Cardiac fibroblast (primary cell): ENCODE measurements at regions not wholly inside any gene's neighbourhood (a gene's known extent, or its start where the extent isn't known, plus 50 kb on each side); places are given as distances from the start of the nearest gene placed in this dataset.

ENCODE experiments used
- DNase-seq, 2 donors: peaks; one replicate each; pipeline versions ENCODE4 v3.0.0 to v3.0.0-alpha.2; 2010; ENCODE audit warnings: low read depth in 2 of 2
- H3K4me3 ChIP-seq, 2 donors: replicated peaks in 1 of 2; 1 replicate in 1 of 2; 2 replicates in 1 of 2; pipeline ENCODE4 v1.5.1; 2011; ENCODE audit warnings: low read depth in 2 of 2, low read length in 2 of 2, mild to moderate bottlenecking in 2 of 2, moderate library complexity in 1 of 2
- TF ChIP-seq, protein P1 (sequence below): IDR thresholded peaks from one replicate; pipeline ENCODE4 v1.5.1; 2011; ENCODE audit warnings: low read depth, mild to moderate bottlenecking, low read length, inconsistent platforms

DNA sequence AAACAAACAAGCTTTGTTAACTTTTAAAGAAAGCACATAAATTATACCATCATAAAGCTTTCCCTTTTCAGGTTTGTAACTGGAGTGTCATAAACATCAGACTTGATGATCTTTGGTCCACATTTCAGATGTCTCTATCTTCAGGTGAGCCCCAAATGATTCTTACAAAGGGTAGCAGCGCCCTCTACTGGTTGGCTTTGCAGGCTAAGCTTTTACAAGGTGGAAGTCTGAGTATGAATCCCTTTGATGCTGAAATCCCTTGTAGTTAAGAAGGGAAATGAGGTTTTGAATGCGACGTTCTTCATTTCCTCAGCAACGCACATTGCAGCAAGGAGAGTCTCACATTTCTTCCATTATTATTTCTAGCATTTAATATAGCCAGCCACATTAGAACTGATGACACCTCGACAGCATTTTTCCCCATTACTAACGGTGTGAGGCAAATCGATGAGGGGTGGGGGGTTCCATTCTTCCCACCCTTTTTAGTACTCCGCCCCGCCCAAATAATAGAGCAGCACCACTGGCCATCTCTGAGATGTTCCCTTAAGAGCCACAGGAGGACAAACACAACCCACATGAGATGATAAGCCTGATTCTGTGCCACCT is 126.3 kb upstream of the NT5E start:
- no peak overlapping the region for H3K4me3 ChIP-seq
- TF ChIP-seq, protein P1, sequence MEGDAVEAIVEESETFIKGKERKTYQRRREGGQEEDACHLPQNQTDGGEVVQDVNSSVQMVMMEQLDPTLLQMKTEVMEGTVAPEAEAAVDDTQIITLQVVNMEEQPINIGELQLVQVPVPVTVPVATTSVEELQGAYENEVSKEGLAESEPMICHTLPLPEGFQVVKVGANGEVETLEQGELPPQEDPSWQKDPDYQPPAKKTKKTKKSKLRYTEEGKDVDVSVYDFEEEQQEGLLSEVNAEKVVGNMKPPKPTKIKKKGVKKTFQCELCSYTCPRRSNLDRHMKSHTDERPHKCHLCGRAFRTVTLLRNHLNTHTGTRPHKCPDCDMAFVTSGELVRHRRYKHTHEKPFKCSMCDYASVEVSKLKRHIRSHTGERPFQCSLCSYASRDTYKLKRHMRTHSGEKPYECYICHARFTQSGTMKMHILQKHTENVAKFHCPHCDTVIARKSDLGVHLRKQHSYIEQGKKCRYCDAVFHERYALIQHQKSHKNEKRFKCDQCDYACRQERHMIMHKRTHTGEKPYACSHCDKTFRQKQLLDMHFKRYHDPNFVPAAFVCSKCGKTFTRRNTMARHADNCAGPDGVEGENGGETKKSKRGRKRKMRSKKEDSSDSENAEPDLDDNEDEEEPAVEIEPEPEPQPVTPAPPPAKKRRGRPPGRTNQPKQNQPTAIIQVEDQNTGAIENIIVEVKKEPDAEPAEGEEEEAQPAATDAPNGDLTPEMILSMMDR = peak; percentile 88
- DNase-seq = peak; percentile 87 to 91

- DNase-seq = no peak
- no peak overlapping the region for H3K4me3 ChIP-seq
- TF ChIP-seq, protein P1 = no peak
Measured at GRCh38 chr6:85322446-85323105, 127.3 kb upstream of the NT5E start.

DNA sequence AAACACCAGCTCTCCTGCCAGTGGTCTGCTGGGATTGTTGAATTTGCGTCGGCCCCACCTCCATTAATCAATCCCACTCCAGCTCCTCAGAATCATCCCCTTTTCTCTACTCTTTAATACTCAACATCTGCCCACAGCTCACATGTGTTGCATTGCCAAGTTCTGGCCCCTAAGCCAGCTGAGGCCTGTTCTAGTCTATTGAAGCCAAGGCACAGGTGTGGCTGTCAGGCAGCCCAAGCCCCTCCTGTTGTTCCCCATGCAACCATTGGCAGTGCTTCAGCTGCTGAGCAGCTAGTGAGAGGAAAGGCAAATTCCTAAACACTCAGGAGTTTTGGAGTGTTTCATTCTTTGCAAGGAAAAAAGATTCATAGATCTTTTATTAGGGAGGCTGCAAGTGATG is 128.0 kb upstream of the NT5E start:
- no peak for DNase-seq
- TF ChIP-seq, protein P1 = no peak
- no peak overlapping the region for H3K4me3 ChIP-seq

DNA sequence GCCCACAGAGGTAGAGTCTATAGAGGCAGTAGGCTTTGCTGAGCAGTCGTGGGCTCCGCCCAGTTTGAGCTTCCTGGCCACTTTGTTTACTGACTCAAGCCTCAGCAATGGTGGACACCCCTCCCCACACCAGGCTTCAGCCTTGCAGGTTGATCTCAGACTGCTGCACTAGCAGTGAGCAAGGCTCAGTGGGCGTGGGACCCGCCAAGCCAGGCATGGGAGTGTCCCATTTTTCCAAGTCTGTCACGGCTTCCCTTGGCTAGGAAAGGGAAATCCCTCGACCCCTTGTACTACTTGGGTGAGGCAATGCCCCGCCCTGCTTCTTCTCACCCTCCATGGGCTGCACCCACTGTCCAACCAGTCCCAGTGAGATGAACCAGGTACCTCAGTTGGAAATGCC is 135.3 kb upstream of the NT5E start:
- TF ChIP-seq, protein P1 = no peak
- no peak for DNase-seq
- no peak overlapping the region for H3K4me3 ChIP-seq

GRCh38 chr6:85300581-85300980 is 149.3 kb upstream of the NT5E start:
- H3K4me3 ChIP-seq = no peak overlapping the region
- TF ChIP-seq, protein P1 = no peak
- DNase-seq = no peak

DNA sequence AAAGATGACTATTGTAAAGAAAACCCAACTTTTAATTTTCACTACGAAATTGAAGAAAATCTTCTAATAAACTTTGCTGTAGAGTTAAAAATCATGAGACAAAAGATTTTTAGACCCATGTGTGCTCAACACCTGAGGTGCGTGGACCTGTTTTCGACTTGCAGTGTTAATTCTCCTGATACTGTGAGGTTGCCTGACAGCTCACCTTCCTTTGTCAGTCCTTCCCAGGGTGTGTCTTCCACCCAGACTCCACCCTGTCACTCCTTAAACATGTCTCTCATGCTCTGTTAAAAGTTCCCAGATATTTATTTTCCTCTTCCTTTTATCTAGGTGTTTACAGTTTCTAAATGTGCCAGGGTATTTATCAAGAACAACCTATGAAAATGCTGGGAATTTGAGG is 151.3 kb upstream of the NT5E start:
- TF ChIP-seq, protein P1 = no peak
- DNase-seq = no peak

More for the DNA sequence above, 151.3 kb upstream of the NT5E start:
- no peak overlapping the region for H3K4me3 ChIP-seq
